Retina (tissue), 1 donor: ENCODE measurements at regions not wholly inside any gene's neighbourhood (a gene's known extent, or its start where the extent isn't known, plus 50 kb on each side); places are given as distances from the start of the nearest gene placed in this dataset.

Source experiments
- DNase-seq: peaks from one replicate; pipeline ENCODE4 v3.0.0-alpha.2; 2016

GRCh38 chr3:34683851-34684250, 885.4 kb downstream of the PDCD6IP start:
- peak; percentile 48 for DNase-seq

- no peak for DNase-seq
These were observed 888.1 kb downstream of the PDCD6IP start for GRCh38 chr3:34686541-34686940.

GRCh38 chr3:34687671-34688070, 889.2 kb downstream of the PDCD6IP start:
- no peak for DNase-seq

- no peak for DNase-seq
These were observed 898.4 kb downstream of the PDCD6IP start for GRCh38 chr3:34696831-34697230.

GRCh38 chr3:34703053-34703452, 904.6 kb downstream of the PDCD6IP start:
- DNase-seq, result no peak

- DNase-seq, result no peak
These were observed 914.3 kb upstream of the ARPP21 start for GRCh38 chr3:34724916-34725499.

GRCh38 chr3:34725774-34726173, 913.6 kb upstream of the ARPP21 start:
- no peak for DNase-seq

GRCh38 chr3:34727700-34728099, 911.6 kb upstream of the ARPP21 start:
- no peak for DNase-seq

- DNase-seq, result no peak
These were observed 897.2 kb upstream of the ARPP21 start for GRCh38 chr3:34742151-34742550.

GRCh38 chr3:34758630-34759261, 880.6 kb upstream of the ARPP21 start:
- no peak for DNase-seq

- DNase-seq, result no peak
These were observed 861.9 kb upstream of the ARPP21 start for GRCh38 chr3:34777386-34777785.

GRCh38 chr3:34779092-34779491, 860.2 kb upstream of the ARPP21 start:
- DNase-seq, result no peak

- DNase-seq, result no peak
These were observed 859.0 kb upstream of the ARPP21 start for GRCh38 chr3:34780294-34780693.

GRCh38 chr3:34780973-34781372, 858.4 kb upstream of the ARPP21 start:
- DNase-seq, result no peak

GRCh38 chr3:34782871-34783270, 856.5 kb upstream of the ARPP21 start:
- DNase-seq, result no peak

- DNase-seq, result no peak
These were observed 855.4 kb upstream of the ARPP21 start for GRCh38 chr3:34783876-34784275.

- no peak for DNase-seq
These were observed 846.3 kb upstream of the ARPP21 start for GRCh38 chr3:34793057-34793456.

GRCh38 chr3:34807611-34808010, 831.7 kb upstream of the ARPP21 start:
- DNase-seq, result no peak

GRCh38 chr3:34808287-34808686, 831.0 kb upstream of the ARPP21 start:
- DNase-seq, result no peak

- DNase-seq, result no peak
These were observed 810.5 kb upstream of the ARPP21 start for GRCh38 chr3:34828847-34829246.

GRCh38 chr3:34832865-34833508, 806.3 kb upstream of the ARPP21 start:
- peak; percentile 25 for DNase-seq

GRCh38 chr3:34837848-34838741, 801.2 kb upstream of the ARPP21 start:
- no peak for DNase-seq

GRCh38 chr3:34842706-34843480, 796.4 kb upstream of the ARPP21 start:
- no peak for DNase-seq
